Spleen (tissue), 11 donors: ENCODE measurements at regions not wholly inside any gene's neighbourhood (a gene's known extent, or its start where the extent isn't known, plus 50 kb on each side); places are given as distances from the start of the nearest gene placed in this dataset.

Experiments
- DNase-seq: peaks from one replicate; pipeline ENCODE4 v3.0.0-alpha.2; 2020
- H3K27ac ChIP-seq, 8 donors: fragments of 200-600 bp; sonication (generic) in 7 of 8; 1 replicate in 4 of 8; 2 replicates in 4 of 8; pipeline versions ENCODE4 v1.5.0 to v1.8.0; 2016 to 2021; ENCODE audit warnings: inconsistent platforms in 4 of 8, mild to moderate bottlenecking in 4 of 8, moderate library complexity in 1 of 8
- H3K27me3 ChIP-seq, 7 donors: fragments of 200-600 bp; sonication (generic) in 6 of 7; replicated peaks in 1 of 7; 1 replicate in 4 of 7; 2 replicates in 3 of 7; pipeline versions ENCODE4 v1.5.0 to v1.8.0; 2016 to 2021; ENCODE audit warnings: inconsistent platforms in 3 of 7, mild to moderate bottlenecking in 1 of 7
- H3K36me3 ChIP-seq, 6 donors: fragments of 200-600 bp; sonication (generic) in 5 of 6; 1 replicate in 4 of 6; 2 replicates in 2 of 6; pipeline versions ENCODE4 v1.5.0 to v1.8.0; 2016 to 2021; ENCODE audit warnings: inconsistent platforms in 2 of 6
- H3K4me1 ChIP-seq, 6 donors: fragments of 200-600 bp; sonication (generic) in 5 of 6; 1 replicate in 3 of 6; 2 replicates in 3 of 6; pipeline versions ENCODE4 v1.5.0 to v1.8.0; 2016 to 2021; ENCODE audit warnings: inconsistent platforms in 3 of 6
- H3K4me3 ChIP-seq, 8 donors: fragments of 200-600 bp; sonication (generic) in 7 of 8; 1 replicate in 4 of 8; 2 replicates in 4 of 8; pipeline versions ENCODE4 v1.5.0 to v1.8.0; 2016 to 2021; ENCODE audit warnings: inconsistent platforms in 4 of 8, mild to moderate bottlenecking in 4 of 8, moderate library complexity in 2 of 8
- H3K9me3 ChIP-seq, 8 donors: fragments of 200-600 bp; sonication (generic) in 7 of 8; 1 replicate in 4 of 8; 2 replicates in 4 of 8; pipeline versions ENCODE4 v1.5.0 to v1.8.0; 2016 to 2021; ENCODE audit warnings: inconsistent platforms in 4 of 8
- POLR2A ChIP-seq, 3 donors: fragments of 450-650 bp; IDR thresholded peaks; one replicate each; pipeline ENCODE4 v1.5.1; 2017; ENCODE audit warnings: antibody characterized with exemption in 3 of 3, mild to moderate bottlenecking in 1 of 3
- POLR2AphosphoS5 ChIP-seq, 3 donors: sonication (generic); formaldehyde crosslinking; IDR thresholded peaks; one replicate each; pipeline ENCODE4 v1.5.1; 2017; ENCODE audit warnings: antibody characterized with exemption in 3 of 3
- WGBS, 5 donors: extraction: QIAGEN DNeasy Blood & Tissue Kit in 3 of 5; methylation state at CpG; one replicate each; pipeline versions ENCODE4 v1.1.5 to v1.1.7; 2013 to 2018; 5-methylcytosine and 5-hydroxymethylcytosine counted together
- intact Hi-C: fragments of 100-400 bp; cut with DNase I; formaldehyde crosslinking; loops from one replicate; pipeline ENCODE4 v1.15.0; 2023; ENCODE audit warnings: low total_unique reads
- TF ChIP-seq, protein P1 (sequence below), 11 experiments: fragments of 200-600 bp in 7 of 11; fragments of 450-650 bp in 4 of 11; sonication (generic) in 4 of 11; IDR thresholded peaks in 8 of 11; conservative IDR thresholded peaks in 3 of 11; 1 replicate in 7 of 11; 2 replicates in 4 of 11; pipeline versions ENCODE4 v1.4.0 to v1.8.0; 2016 to 2021; ENCODE audit warnings: antibody characterized with exemption in 11 of 11, inconsistent platforms in 4 of 11, mild to moderate bottlenecking in 1 of 11
- donor health status: healthy with polysubstance abuse.
- donor health status: DM: no; HTN: no; CAD: no; lungs with moderate emphysema.
- donor health status: DM: no; HTN: no; CAD: no.
- donor health status: Bipolar disorder and iron deficiency.
- donor health status: healthy.
- donor health status: DM: no; HTN: no; CAD: no.
- donor health status: DM: yes; HTN: yes; CAD: no.

DNA sequence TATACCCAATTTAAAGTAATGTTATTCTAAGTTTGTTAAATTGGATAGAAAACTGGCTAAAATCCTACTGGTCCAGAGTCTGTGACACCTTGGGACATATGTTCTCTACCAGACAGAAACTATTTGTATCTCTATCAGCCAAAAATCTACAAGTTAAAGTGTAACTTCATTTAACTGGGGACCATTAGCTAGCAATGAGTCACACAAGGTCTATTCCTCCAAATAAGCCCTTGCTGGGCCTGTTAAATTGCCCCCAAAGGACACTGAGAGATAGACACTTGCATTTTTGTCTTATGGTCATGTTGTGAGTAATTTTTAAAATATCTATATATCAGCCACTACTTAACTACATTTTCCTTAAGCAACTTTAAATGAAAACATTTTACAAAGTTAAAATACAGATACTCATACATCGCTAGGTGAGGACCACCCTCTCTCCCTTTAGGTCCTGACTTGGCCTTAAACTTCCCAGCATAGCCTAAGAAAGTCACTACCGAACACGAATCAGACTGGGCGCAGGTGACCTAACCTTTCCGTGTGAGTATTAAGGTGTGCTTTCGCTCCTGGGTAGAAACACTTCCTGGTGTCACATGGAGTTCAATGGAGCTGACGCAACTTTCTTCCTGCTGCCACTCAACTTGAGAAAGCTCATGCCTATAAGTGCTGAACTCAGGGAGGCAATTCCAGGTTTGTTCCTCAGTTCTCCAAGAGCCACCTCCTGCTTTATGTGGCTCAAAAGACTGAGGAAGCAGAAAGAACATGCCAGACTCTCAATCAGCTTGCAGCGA is 249.1 kb downstream of the DIRAS2 start:
- Histone ChIP-seq H3K36me3 (no peaks in the 10 kb centered on the region), H3K27me3 (no peaks in the 10 kb centered on the region), H3K4me1 (no peaks in the 10 kb centered on the region), H3K9me3 (no peaks in the 10 kb centered on the region), H3K4me3 (no peak overlapping the region), H3K27ac (no peak overlapping the region)
- intact Hi-C loops: no loop called here
- WGBS, 5 donors: 91 to 95% (median 92%) methylated on average over 8 of the region's 8 CpGs
- TF ChIP-seq POLR2AphosphoS5 (IDR thresholded peaks at IDR 0.05) (no peak), POLR2A (IDR thresholded peaks at IDR 0.05) (no peak)
- TF ChIP-seq, protein P1, sequence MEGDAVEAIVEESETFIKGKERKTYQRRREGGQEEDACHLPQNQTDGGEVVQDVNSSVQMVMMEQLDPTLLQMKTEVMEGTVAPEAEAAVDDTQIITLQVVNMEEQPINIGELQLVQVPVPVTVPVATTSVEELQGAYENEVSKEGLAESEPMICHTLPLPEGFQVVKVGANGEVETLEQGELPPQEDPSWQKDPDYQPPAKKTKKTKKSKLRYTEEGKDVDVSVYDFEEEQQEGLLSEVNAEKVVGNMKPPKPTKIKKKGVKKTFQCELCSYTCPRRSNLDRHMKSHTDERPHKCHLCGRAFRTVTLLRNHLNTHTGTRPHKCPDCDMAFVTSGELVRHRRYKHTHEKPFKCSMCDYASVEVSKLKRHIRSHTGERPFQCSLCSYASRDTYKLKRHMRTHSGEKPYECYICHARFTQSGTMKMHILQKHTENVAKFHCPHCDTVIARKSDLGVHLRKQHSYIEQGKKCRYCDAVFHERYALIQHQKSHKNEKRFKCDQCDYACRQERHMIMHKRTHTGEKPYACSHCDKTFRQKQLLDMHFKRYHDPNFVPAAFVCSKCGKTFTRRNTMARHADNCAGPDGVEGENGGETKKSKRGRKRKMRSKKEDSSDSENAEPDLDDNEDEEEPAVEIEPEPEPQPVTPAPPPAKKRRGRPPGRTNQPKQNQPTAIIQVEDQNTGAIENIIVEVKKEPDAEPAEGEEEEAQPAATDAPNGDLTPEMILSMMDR (IDR thresholded peaks at IDR 0.05 in 8 of 11, conservative IDR thresholded peaks at IDR 0.05 in 3 of 11): no peak
- DNase-seq: no peak

DNA sequence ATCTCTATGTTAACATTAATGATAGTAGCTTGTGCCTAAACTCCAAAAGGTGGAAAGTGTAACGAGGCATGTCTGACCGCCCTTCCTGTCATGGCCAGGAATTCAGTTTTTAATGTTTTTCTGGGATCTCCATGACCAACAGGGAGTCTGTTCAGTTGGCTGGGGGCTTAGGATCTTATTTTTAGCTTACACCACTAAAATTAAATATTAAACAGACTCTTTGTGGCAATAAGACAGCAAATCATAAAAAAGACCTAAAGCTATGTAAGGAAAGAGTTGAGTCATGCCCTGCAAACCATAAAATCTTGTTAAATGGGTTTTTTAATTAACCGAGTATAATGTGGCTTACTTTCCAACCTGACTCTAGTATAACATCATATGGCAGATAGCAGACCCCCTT is 247.8 kb downstream of the DIRAS2 start:
- TF ChIP-seq, protein P1 (IDR thresholded peaks at IDR 0.05 in 8 of 11, conservative IDR thresholded peaks at IDR 0.05 in 3 of 11): no peak
- no peaks in the 10 kb centered on the region for H3K36me3 ChIP-seq
- no peak overlapping the region for H3K27ac ChIP-seq
- intact Hi-C loops: no loop called here
- H3K4me3 ChIP-seq: no peak overlapping the region
- no peaks in the 10 kb centered on the region for H3K4me1 ChIP-seq
- WGBS, 5 donors: 82 to 89% (median 84%) methylated on average over 3 of the region's 3 CpGs
- H3K9me3 ChIP-seq: no peaks in the 10 kb centered on the region
- DNase-seq: no peak
- no peaks in the 10 kb centered on the region for H3K27me3 ChIP-seq

DNA sequence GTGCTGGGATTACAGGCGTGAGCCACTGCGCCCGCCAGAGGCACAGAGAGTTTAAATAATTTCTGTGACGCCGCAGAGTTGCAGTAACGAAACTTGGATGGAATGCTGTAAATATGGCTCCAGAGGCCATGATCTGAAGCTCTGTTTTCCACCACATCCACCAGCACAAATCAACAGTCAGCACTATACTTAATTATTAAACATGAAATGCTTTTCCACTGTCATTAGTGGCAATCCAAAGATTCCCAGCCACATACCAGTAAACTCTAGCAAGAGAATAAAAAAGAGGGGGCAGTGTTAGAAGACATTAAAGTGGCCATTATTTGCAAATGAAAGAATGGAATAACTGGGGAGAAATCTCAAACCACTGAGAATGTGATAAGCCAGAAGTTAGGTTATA is 242.5 kb downstream of the DIRAS2 start:
- Histone ChIP-seq H3K36me3 (no peaks in the 10 kb centered on the region), H3K27me3 (no peaks in the 10 kb centered on the region), H3K9me3 (no peaks in the 10 kb centered on the region), H3K4me1 (no peaks in the 10 kb centered on the region), H3K4me3 (no peak overlapping the region), H3K27ac (no peak overlapping the region)
- 88 to 97% (median 94%) methylated on average over 6 of the region's 6 CpGs for WGBS, 5 donors
- TF ChIP-seq POLR2AphosphoS5 (IDR thresholded peaks at IDR 0.05) (no peak), POLR2A (IDR thresholded peaks at IDR 0.05) (no peak)
- TF ChIP-seq, protein P1 (IDR thresholded peaks at IDR 0.05 in 8 of 11, conservative IDR thresholded peaks at IDR 0.05 in 3 of 11): no peak
- intact Hi-C loops: no loop called here
- no peak for DNase-seq

DNA sequence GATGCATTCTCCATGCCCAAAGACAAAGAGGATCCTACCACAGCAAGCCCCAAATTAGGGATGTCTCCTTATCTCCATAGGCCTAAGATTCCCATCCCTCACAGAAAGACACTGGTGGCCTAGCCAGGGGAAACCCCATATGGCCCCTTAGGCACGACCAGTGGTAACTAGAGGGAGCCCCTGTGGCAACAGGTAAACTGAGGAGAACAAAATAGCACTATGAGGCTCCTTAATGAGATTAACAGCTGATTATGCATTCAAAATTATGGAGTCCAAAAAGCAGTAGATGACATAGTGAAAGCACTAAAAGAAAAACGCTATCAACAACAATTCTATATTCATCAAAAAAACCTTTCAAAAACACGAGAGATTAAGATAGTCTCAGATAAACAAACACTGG is 234.0 kb downstream of the DIRAS2 start:
- no peak overlapping the region for H3K27ac ChIP-seq
- no peak for TF ChIP-seq POLR2A (IDR thresholded peaks at IDR 0.05)
- no peak for TF ChIP-seq POLR2AphosphoS5 (IDR thresholded peaks at IDR 0.05)
- TF ChIP-seq, protein P1 (IDR thresholded peaks at IDR 0.05 in 8 of 11, conservative IDR thresholded peaks at IDR 0.05 in 3 of 11): no peak
- no peak for DNase-seq
- no peaks in the 10 kb centered on the region for H3K4me1 ChIP-seq
- H3K36me3 ChIP-seq: no peaks in the 10 kb centered on the region
- peaks cover 0 to 5% (median 0%) of the 10 kb centered on the region in 7 donors for H3K27me3 ChIP-seq
- H3K9me3 ChIP-seq: peaks cover 0 to 29% (median 18%) of the 10 kb centered on the region in 8 donors
- intact Hi-C loops: no loop called here
- 74 to 89% (median 78%) methylated on average over 3 of the region's 3 CpGs for WGBS, 5 donors
- no peak overlapping the region for H3K4me3 ChIP-seq
